Neural progenitor cell (in vitro differentiated cells): ENCODE measurements at regions not wholly inside any gene's neighbourhood (a gene's known extent, or its start where the extent isn't known, plus 50 kb on each side); places are given as distances from the start of the nearest gene placed in this dataset.

ENCODE experiments used
- CTCF ChIP-seq: fragments of 200-600 bp; sonication (generic); IDR thresholded peaks from 2 replicates; pipeline ENCODE4 v1.5.1; 2017; ENCODE audit warnings: antibody characterized with exemption, mild to moderate bottlenecking
- EZH2 ChIP-seq: fragments of 200-600 bp; sonication (generic); IDR thresholded peaks from 2 replicates; pipeline ENCODE4 v1.6.1; 2017; ENCODE audit warnings: antibody characterized with exemption, mild to moderate bottlenecking, moderate library complexity

GRCh38 chr2:58914733-58915505 lies 673.8 kb upstream of the FANCL start:
- TF ChIP-seq CTCF (no peak), EZH2 (no peak)
